Astrocyte (in vitro differentiated cells and primary cell): ENCODE measurements at regions not wholly inside any gene's neighbourhood (a gene's known extent, or its start where the extent isn't known, plus 50 kb on each side); places are given as distances from the start of the nearest gene placed in this dataset.
A peak's percentile ranks its signal among the peaks of the same experiment; 100 is the strongest.

Experiments used
- DNase-seq: peaks from one replicate; pipeline ENCODE4 v3.0.0-alpha.2; 2010; ENCODE audit warnings: low read depth
- FAIRE-seq: peaks from 2 replicates; lab custom pipeline; 2011; peaks lifted over from hg19 to GRCh38; lab: Jason Lieb, UNC
- H2AFZ ChIP-seq: 2 replicates; pipeline ENCODE4 v1.6.0; 2012; ENCODE audit warnings: low read depth, low read length, inconsistent platforms
- H3K27ac ChIP-seq: 2 replicates; pipeline ENCODE4 v1.5.1; 2011; ENCODE audit warnings: low read depth, low read length, inconsistent platforms
- H3K27me3 ChIP-seq: 2 replicates; pipeline ENCODE4 v1.6.0; 2011; ENCODE audit warnings: low read length, inconsistent platforms; ENCODE audit not compliant: insufficient read depth
- H3K36me3 ChIP-seq: 2 replicates; pipeline ENCODE4 v1.5.1; 2011; ENCODE audit warnings: low read length, inconsistent platforms; ENCODE audit not compliant: insufficient read depth
- H3K4me1 ChIP-seq: 2 replicates; pipeline ENCODE4 v1.5.1; 2011; ENCODE audit warnings: low read length, inconsistent platforms; ENCODE audit not compliant: insufficient read depth
- H3K4me2 ChIP-seq: 2 replicates; pipeline ENCODE4 v1.6.0; 2012; ENCODE audit warnings: low read length, inconsistent platforms
- H3K4me3 ChIP-seq: 2 replicates; pipeline ENCODE4 v1.5.1; 2011; ENCODE audit warnings: low read depth, mild to moderate bottlenecking, low read length, inconsistent platforms; ENCODE audit not compliant: insufficient read depth
- H3K79me2 ChIP-seq: 2 replicates; pipeline ENCODE4 v1.6.0; 2012; ENCODE audit warnings: mild to moderate bottlenecking, low read length, inconsistent platforms; ENCODE audit not compliant: insufficient read depth
- H3K9ac ChIP-seq: 2 replicates; pipeline ENCODE4 v1.6.0; 2012; ENCODE audit warnings: mild to moderate bottlenecking, low read length, inconsistent platforms
- H3K9me3 ChIP-seq: 2 replicates; pipeline ENCODE4 v1.5.1; 2012; ENCODE audit warnings: low read depth, mild to moderate bottlenecking, low read length, inconsistent platforms; ENCODE audit not compliant: insufficient read depth
- H4K20me1 ChIP-seq: 2 replicates; pipeline ENCODE4 v1.6.0; 2012; ENCODE audit warnings: low read length, inconsistent platforms; ENCODE audit not compliant: insufficient read depth
- H3K27ac Mint-ChIP-seq: one replicate; pipeline ENCODE4 v1.8.0; 2021; ENCODE audit warnings: mild to moderate bottlenecking, mixed read lengths; ENCODE audit not compliant: unreplicated experiment
- H3K27me3 Mint-ChIP-seq: one replicate; pipeline ENCODE4 v1.8.0; 2021; ENCODE audit warnings: low read depth, mixed read lengths; ENCODE audit not compliant: unreplicated experiment
- H3K36me3 Mint-ChIP-seq: one replicate; pipeline ENCODE4 v1.8.0; 2021; ENCODE audit warnings: low read depth, mixed read lengths; ENCODE audit not compliant: unreplicated experiment
- H3K4me1 Mint-ChIP-seq: one replicate; pipeline ENCODE4 v1.8.0; 2021; ENCODE audit warnings: low read depth, mixed read lengths; ENCODE audit not compliant: unreplicated experiment
- H3K4me3 Mint-ChIP-seq: one replicate; pipeline ENCODE4 v1.8.0; 2021; ENCODE audit warnings: mild to moderate bottlenecking, moderate library complexity, mixed read lengths; ENCODE audit not compliant: unreplicated experiment
- H3K9me3 Mint-ChIP-seq: one replicate; pipeline ENCODE4 v1.8.0; 2021; ENCODE audit warnings: mild to moderate bottlenecking, mixed read lengths; ENCODE audit not compliant: unreplicated experiment
- EZH2 ChIP-seq: IDR thresholded peaks from 2 replicates; pipeline ENCODE4 v1.6.1; 2012; ENCODE audit warnings: mild to moderate bottlenecking, low read length, inconsistent platforms; ENCODE audit not compliant: insufficient read depth
- TF ChIP-seq, protein P1 (sequence below): IDR thresholded peaks from 2 replicates; pipeline ENCODE4 v1.5.1; 2011; ENCODE audit warnings: low read depth, mild to moderate bottlenecking, inconsistent platforms, low read length, moderate library complexity; ENCODE audit not compliant: insufficient read depth

GRCh38 chr14:66239589-66239988, 246.6 kb upstream of the CCDC196 start:
- Mint-ChIP-seq H3K9me3 (no peaks in the 10 kb centered on the region), H3K4me1 (peaks cover 3% of the 10 kb centered on the region), H3K27me3 (no peaks in the 10 kb centered on the region), H3K27ac (no peak overlapping the region), H3K36me3 (no peaks in the 10 kb centered on the region), H3K4me3 (no peak overlapping the region)
- H3K27ac ChIP-seq, result no peak overlapping the region
- FAIRE-seq (no peak), DNase-seq (no peak)
- TF ChIP-seq, protein P1, sequence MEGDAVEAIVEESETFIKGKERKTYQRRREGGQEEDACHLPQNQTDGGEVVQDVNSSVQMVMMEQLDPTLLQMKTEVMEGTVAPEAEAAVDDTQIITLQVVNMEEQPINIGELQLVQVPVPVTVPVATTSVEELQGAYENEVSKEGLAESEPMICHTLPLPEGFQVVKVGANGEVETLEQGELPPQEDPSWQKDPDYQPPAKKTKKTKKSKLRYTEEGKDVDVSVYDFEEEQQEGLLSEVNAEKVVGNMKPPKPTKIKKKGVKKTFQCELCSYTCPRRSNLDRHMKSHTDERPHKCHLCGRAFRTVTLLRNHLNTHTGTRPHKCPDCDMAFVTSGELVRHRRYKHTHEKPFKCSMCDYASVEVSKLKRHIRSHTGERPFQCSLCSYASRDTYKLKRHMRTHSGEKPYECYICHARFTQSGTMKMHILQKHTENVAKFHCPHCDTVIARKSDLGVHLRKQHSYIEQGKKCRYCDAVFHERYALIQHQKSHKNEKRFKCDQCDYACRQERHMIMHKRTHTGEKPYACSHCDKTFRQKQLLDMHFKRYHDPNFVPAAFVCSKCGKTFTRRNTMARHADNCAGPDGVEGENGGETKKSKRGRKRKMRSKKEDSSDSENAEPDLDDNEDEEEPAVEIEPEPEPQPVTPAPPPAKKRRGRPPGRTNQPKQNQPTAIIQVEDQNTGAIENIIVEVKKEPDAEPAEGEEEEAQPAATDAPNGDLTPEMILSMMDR, result no peak
- TF ChIP-seq EZH2, result no peak
- H3K4me2 ChIP-seq, result no peak overlapping the region
- no peak overlapping the region for H3K9ac ChIP-seq
- no peaks in the 10 kb centered on the region for H3K36me3 ChIP-seq
- H3K27me3 ChIP-seq, result no peaks in the 10 kb centered on the region
- no peaks in the 10 kb centered on the region for H3K79me2 ChIP-seq
- H2AFZ ChIP-seq, result no peak overlapping the region
- no peaks in the 10 kb centered on the region for H3K9me3 ChIP-seq
- H3K4me1 ChIP-seq, result no peaks in the 10 kb centered on the region
- no peak overlapping the region for H3K4me3 ChIP-seq
- no peaks in the 10 kb centered on the region for H4K20me1 ChIP-seq

DNA sequence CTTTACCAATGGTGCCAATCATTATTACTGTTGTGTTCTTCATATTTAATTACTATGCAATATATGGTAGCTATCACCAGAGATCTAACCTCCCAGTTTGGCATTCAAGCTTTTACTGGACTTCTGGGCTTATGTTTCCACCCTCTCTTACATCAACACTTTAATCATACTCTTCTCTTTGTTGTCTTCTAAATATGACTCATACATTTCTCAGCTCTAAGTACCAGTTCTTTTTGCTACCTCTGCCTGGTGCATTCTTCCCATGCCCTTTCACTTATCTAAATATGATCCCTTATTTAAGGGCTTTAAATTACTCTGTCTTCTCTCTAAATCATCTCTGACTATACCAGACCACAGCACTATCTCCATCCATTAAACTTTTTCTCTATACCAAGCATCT, 246.1 kb upstream of the CCDC196 start:
- DNase-seq (peak; percentile 25), FAIRE-seq (no peak)
- Mint-ChIP-seq H3K27me3 (no peaks in the 10 kb centered on the region), H3K4me1 (peaks cover 3% of the 10 kb centered on the region), H3K4me3 (no peak overlapping the region), H3K27ac (no peak overlapping the region), H3K9me3 (no peaks in the 10 kb centered on the region), H3K36me3 (no peaks in the 10 kb centered on the region)
- Histone ChIP-seq H3K4me3 (no peak overlapping the region), H3K27me3 (no peaks in the 10 kb centered on the region), H3K4me2 (no peak overlapping the region), H3K79me2 (no peaks in the 10 kb centered on the region), H2AFZ (no peak overlapping the region), H3K36me3 (no peaks in the 10 kb centered on the region), H3K9me3 (no peaks in the 10 kb centered on the region), H3K27ac (no peak overlapping the region), H3K9ac (no peak overlapping the region), H4K20me1 (no peaks in the 10 kb centered on the region), H3K4me1 (no peaks in the 10 kb centered on the region)
- TF ChIP-seq, protein P1, result no peak
- TF ChIP-seq EZH2, result no peak

- no peaks in the 10 kb centered on the region for H3K9me3 Mint-ChIP-seq
- FAIRE-seq, result no peak
- H3K27ac ChIP-seq, result no peak overlapping the region
Measured at GRCh38 chr14:66242001-66242400, 244.2 kb upstream of the CCDC196 start.

More at GRCh38 chr14:66242001-66242400, 244.2 kb upstream of the CCDC196 start:
- H3K4me2 ChIP-seq, result no peak overlapping the region
- no peak overlapping the region for H3K4me3 ChIP-seq
- no peak for TF ChIP-seq EZH2
- TF ChIP-seq, protein P1, result no peak
- no peak overlapping the region for H3K27ac Mint-ChIP-seq
- H3K9ac ChIP-seq, result no peak overlapping the region
- no peaks in the 10 kb centered on the region for H3K36me3 ChIP-seq
- H3K79me2 ChIP-seq, result no peaks in the 10 kb centered on the region
- H3K27me3 ChIP-seq, result no peaks in the 10 kb centered on the region
- no peak for DNase-seq
- no peaks in the 10 kb centered on the region for H3K36me3 Mint-ChIP-seq
- no peak overlapping the region for H3K4me3 Mint-ChIP-seq
- peaks cover 3% of the 10 kb centered on the region for H3K4me1 Mint-ChIP-seq
- no peaks in the 10 kb centered on the region for H4K20me1 ChIP-seq
- H3K4me1 ChIP-seq, result no peaks in the 10 kb centered on the region
- H3K27me3 Mint-ChIP-seq, result no peaks in the 10 kb centered on the region
- H3K9me3 ChIP-seq, result no peaks in the 10 kb centered on the region
- no peak overlapping the region for H2AFZ ChIP-seq
